Hematopoietic multipotent progenitor cell treated with erythropoietin and hydrocortisone succinate and interleukin-3 and kit ligand, for 4 days (in vitro differentiated cells): ENCODE measurements at regions not wholly inside any gene's neighbourhood (a gene's known extent, or its start where the extent isn't known, plus 50 kb on each side); places are given as distances from the start of the nearest gene placed in this dataset.

ENCODE experiments used
- DNase-seq: peaks from one replicate; pipeline ENCODE4 v3.0.0-alpha.2; 2015

DNA sequence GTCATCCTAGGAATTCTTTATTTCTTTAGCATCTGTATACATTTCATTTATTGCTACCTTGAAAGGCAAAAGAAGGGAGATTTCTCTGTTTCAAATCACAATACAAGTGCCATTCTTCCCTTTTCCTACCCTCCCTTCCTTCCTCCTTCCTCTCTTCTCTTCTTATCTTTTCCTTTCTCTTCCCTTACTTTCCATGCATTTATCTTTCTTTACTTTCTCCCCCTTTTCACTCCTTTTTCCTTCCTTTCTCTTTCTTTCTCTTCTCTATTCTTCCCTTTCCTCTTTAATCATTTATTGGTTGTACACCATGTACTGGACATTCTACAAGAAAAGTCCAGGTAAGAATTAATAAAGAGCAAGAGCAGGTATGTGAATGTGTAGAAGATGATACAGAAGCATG, 251.0 kb upstream of the PEX5L start:
- no peak for DNase-seq

- DNase-seq, result no peak
These were observed 252.1 kb upstream of the PEX5L start for GRCh38 chr3:180288816-180289215.

DNA sequence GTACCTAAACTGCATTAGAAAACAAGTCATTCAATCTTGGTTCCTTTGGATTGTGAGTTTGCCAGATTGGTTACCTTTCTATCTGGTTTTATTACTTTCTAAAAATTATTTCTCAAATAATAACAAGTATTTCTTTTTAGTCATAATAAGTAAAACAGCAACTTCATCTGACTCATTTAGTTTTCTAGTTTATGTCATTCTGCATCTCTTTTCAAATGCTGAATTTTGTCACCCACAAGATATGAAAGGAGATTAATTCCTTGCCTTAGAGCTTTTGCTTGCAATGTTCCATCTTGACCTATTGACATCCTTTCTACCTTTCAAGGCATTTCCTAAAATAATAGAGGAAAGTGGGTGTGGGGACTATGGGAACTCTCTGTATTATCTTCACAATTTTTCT, 253.6 kb upstream of the PEX5L start:
- no peak for DNase-seq

DNA sequence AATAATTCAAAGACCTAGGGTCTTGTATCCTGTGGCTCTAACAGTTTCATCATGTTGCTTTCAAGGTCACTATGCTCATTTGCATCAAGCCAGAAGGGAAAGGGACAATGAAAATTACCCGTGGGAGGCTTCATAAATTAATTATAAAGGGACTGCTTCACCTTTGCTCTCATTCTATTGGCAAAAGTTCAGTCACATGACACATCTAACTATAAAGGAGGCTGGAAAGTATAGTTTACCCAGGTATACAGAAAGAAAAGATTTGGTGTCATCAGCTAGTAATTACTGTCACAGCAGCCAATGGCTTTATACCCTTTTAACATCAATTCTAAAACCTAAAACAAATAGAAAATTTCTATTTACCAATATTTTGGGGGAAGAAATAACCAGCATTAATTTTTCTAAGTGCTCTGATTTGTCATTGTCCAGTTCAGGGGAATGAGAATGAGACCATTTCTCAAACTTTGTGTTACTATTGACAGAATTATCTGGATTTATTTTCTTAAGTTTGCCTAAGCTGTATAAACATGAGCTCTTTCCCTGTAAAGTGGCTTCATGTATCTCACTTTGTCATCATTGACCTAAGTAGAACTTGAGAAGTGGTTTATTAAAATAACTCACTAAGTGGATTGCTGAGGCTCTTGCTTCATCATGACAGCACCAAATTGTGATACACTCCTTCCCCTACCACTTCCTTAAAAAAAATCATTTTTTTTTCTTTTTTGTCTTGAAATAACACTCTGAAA, 257.7 kb upstream of the PEX5L start:
- no peak for DNase-seq

DNA sequence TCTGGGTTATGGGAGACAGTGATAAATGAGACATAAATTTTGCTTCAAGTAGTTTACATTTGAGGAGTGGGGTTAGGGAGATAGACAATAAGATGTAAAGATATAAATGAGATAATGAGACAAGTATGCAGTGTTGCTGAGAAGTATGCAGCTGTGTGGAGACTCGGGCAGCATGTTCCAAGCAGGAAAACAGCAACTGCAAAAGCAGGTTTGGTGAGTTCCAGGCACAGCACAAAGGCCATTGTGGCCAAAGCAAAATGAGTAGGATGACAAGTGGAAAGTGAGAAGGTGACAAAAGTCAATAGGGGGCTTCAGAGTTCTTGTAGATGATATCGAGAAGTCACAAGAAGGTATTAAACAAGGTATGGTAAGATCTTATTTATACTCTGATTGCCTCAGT, 259.1 kb upstream of the PEX5L start:
- no peak for DNase-seq

DNA sequence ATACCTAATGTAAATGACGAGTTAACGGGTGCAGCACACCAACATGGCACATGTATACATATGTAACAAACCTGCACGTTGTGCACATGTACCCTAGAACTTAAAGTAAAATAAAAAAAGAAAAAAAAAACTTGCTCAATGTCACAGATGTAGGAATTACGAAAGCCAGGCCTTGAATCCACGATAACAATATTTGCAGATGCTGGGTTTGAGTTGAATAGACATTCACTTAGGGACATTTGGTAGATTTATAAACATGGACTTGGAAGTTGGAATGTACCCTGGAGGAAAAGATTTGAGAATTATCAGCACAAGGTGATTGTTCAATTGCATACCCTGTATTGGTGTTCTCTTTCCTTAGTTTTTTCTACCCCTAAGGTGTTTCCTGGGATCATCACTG, 260.2 kb upstream of the PEX5L start:
- DNase-seq, result no peak

DNA sequence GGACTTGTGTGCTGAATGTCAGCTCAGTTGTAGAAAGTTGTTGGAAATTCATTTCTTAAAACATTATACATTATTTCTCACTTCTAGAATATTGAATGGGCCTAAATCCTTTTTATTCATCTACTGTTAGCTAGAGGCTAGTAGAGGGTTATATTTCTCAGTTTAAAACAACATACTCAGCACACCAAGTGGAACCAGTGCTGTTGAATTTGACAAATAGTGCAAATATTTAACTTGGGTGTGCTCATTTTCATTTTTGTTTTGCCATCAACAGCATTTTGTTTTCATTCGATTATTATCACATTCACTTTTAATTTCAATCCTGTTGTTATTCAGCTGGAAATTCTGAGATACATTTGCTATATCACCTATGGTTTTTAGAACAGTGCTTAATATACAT, 269.4 kb upstream of the PEX5L start:
- DNase-seq, result no peak

- no peak for DNase-seq
These were observed 270.0 kb upstream of the PEX5L start for GRCh38 chr3:180306691-180307090.

GRCh38 chr3:180311242-180311641, 274.5 kb upstream of the PEX5L start:
- no peak for DNase-seq

DNA sequence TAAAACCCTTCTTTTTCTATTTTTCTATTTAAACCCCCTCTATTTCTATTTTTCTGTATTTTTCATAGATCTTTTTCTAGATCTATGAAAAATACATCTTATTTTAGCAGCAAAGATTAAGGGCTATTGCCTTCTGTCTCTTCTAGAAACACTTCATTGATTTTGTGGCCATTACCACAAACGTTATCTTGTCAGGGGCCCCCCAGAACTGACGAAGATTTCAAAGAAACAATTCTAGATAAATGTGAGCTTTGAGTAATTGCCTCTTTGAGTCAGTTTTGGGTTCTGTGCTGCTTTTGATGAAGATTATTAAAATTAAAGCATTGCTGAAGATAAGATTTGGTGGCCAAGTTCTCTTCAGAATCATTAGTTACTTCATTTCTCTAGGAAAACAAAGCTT, 279.6 kb upstream of the PEX5L start:
- DNase-seq, result no peak

DNA sequence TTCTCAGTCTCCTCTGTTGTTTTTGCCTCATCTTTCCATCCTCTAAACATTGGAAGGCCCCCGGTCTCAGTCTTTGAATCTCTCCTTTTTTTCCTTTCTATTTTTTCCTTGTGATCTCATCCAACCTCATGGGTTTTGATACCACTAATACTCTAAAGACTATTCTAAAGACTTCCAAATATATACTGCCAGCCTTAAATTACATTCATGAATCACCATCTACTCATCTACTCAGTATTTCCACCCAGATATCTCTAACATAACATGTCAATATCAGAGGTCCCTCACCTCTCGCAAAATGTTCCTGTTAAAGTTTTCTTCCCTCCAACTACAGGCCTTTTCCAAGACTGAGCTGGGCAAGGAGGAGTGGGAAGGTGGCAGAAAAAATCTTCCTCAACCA, 282.5 kb upstream of the TTC14 start:
- DNase-seq, result no peak

DNA sequence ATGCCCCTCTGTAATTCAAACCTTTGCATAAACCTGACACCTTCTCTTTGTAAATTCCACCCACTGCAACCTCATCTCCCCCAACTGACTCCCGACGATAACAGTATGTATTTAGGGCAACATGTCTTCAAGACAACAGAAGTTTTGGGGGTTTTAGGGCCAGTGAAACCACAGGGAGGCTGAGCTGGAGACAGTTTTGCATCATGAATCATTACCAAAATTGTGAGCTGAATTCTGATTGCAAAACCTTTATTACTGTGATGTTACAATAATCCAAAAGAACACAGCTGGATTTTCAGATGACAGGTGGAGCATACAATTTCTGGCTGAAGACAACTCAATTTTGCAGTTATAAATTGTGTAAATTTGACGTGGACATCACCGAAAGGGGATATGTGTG, 281.3 kb upstream of the TTC14 start:
- no peak for DNase-seq

DNA sequence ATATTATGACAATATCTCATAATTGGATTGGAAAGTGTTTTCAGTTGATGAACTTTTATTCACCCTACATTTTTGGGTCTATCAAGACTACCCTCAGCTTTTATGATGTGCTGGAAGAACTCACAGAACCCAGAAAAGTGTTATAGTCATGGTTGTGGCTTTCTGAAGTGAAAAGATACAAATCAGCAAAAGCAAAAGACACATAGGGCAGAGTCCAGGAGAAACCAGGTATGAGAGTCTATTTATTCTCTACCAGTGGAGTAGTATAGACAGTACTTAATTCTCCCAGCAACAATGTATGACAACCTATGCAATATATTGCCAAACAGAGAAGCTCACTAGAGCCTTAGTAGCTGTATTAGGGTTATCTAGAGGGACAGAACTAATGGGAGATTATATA, 280.4 kb upstream of the TTC14 start:
- DNase-seq, result no peak

DNA sequence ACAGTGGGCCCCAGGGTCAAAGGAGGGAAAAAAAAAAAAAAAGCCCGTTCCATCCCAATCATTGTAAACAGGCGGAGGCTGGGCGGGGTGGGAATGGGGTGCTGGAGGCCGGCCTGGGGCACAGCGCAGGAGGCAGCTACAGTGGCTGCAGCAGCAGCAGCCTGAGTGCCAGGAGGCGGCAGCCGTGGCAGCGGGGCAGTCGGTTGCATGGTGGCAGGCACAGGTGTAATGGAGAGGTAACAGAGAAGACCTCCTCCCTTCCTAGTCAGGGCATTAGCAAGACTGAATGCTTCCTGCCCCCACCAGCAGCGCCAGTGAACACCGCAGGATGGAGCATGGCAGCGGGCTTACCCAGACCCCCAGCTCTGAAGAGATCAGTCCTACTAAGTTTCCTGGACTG, 279.1 kb upstream of the TTC14 start:
- no peak for DNase-seq

GRCh38 chr3:180324791-180325190, 277.2 kb upstream of the TTC14 start:
- DNase-seq, result no peak

DNA sequence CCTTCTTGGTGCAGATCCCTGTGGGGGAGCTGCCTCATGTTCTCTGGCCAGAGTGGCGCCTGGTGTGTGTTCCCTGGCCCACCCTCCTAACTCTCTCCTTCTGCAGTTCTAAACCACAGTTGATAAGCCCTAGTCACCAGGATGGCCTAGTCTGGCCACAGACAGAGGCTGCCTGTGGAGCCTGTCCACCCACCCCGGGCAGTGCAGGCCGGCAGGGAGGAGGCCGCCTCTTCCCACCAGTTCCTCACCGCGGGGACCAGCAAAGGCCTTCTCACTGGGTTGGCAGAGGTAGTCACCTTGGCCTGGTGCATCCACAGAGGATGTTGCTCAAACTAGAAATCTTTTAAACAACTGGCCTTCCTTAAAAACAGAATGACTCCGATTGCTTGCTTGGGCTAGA, 276.4 kb upstream of the TTC14 start:
- DNase-seq, result no peak

GRCh38 chr3:180325958-180326357, 276.0 kb upstream of the TTC14 start:
- DNase-seq, result no peak

DNA sequence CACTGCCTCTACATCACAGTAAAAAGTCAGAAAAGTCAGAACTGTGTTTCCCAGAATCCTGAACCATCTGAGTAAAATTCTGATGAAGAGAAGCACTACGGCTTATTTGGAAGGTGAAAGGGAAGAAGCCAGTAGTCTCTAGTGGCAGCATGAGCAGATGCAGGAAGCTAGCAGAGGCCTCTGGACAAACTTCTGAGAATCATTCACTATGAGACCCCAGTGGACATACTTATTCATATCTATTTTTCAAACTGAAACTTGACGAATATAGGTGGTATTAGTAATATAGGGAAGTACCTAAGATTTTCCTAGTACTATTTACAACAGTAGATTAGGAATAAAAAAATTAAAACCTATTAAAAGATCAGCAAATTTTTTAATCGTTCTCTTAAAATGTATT, 272.8 kb upstream of the TTC14 start:
- no peak for DNase-seq

DNA sequence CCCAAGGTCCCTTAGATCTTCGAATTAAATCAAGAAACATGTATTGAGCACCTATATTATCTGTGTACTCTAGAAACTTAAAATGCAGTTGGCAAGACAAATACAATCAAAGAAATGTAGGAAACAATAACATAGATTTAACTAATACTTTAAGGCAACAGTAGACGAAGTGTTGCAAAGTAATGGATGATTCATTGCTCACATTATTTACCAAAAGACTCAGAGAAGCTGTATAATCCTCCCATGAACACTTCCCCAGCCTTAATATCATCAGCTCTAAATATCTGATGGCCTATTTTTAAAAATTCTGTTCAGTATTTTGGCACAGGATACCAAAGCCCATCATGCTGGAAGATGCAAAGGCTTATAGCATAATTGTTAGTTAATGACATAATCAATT, 272.1 kb upstream of the TTC14 start:
- DNase-seq, result no peak

GRCh38 chr3:180330440-180330839, 271.5 kb upstream of the TTC14 start:
- DNase-seq, result no peak

DNA sequence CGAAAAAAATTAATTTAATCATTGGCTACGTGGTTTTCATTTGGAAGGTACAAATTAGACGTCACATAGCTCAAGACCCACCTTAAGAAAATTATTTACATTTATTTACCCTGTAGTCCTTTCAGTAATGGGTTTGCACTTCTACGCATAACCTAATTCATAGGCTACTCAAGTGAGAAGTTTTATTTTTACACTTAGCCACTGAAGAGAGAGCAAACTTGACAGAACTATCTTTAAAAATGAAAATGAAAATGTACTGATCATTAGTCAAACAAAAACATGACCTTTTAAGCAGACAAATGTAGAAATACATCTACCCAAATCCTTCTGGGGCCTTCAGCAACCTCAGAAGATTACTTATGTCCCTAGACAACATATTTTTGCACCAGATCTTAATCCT, 269.4 kb upstream of the TTC14 start:
- no peak for DNase-seq

DNA sequence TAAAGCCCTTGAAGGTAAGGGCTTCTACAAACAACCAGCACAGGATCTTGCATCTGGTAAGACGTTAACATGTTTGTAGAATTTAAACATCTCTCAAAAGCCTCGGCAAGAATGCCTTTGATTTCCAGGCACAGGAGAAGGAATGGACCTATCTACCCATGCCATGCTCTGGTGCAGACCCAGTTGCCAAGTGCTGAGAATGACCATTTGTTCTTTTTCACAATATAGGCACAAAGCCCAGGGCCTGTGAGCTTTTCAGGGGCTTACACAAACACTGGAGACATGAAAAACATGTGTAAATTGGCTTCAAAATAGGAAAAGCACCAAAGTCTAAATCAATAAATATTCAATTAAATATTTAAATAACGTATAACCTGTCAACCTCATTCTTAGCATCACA, 266.9 kb upstream of the TTC14 start:
- no peak for DNase-seq

- DNase-seq, result no peak
These were observed 261.6 kb upstream of the TTC14 start for GRCh38 chr3:180340395-180340794.

DNA sequence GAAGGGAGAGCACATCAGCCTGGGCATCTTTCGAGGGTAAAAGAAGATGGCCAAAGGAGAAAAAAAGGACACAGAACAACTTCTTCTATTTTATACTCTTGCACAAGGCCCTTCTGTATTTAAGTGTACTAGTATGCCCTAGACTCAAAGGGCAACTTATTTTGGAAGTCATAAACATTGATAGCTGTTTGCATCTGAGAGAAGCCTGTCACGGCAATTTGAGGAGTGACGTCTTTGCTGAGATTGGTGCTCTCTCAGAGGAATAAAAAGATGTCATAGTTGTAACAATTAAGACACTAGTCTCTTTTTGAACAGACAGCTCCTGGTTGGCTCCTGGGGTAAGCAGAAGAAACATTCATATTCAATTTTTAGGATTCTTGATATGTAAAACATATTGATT, 260.4 kb upstream of the TTC14 start:
- no peak for DNase-seq

- no peak for DNase-seq
These were observed 250.4 kb upstream of the TTC14 start for GRCh38 chr3:180351601-180352000.

GRCh38 chr3:180352261-180352660, 249.7 kb upstream of the TTC14 start:
- DNase-seq, result no peak
